Brain microvascular endothelial cell (primary cell): ENCODE measurements at regions not wholly inside any gene's neighbourhood (a gene's known extent, or its start where the extent isn't known, plus 50 kb on each side); places are given as distances from the start of the nearest gene placed in this dataset.

ENCODE experiments used
- DNase-seq: peaks from one replicate; pipeline ENCODE4 v3.0.0-alpha.2; 2020
- H3K27ac ChIP-seq: fragments of 250-450 bp; sonication (Bioruptor Pico); 2 replicates; pipeline ENCODE4 v1.5.1; 2020; ENCODE audit warnings: mild to moderate bottlenecking, moderate library complexity
- H3K27me3 ChIP-seq: fragments of 250-450 bp; sonication (Bioruptor Pico); replicated peaks from 2 replicates; pipeline ENCODE4 v1.5.1; 2020; ENCODE audit warnings: mild to moderate bottlenecking
- H3K36me3 ChIP-seq: fragments of 250-450 bp; sonication (Bioruptor Pico); replicated peaks from 2 replicates; pipeline ENCODE4 v1.5.1; 2020; ENCODE audit warnings: mild to moderate bottlenecking
- H3K4me3 ChIP-seq: 2 replicates; pipeline ENCODE4 v1.5.1; 2011; ENCODE audit warnings: low read depth, mild to moderate bottlenecking, control low read depth, low read length, moderate library complexity
- CTCF ChIP-seq: IDR thresholded peaks from 2 replicates; pipeline ENCODE4 v1.5.1; 2011; ENCODE audit warnings: low read depth, mild to moderate bottlenecking, moderate library complexity, low read length, control low read depth, inconsistent platforms; ENCODE audit errors: missing control alignments
- in situ Hi-C: cut with HindIII; loops from 2 replicates; pipeline ENCODE4 v1.10.0; 2017; ENCODE audit warnings: low sequenced_read_pairs, low pct_ligation_motif_present

GRCh38 chr2:234845602-234846590 lies 105.9 kb upstream of the SH3BP4 start:
- no peak for DNase-seq
- in situ Hi-C loops: no loop called here
- Histone ChIP-seq H3K36me3 (no peaks in the 10 kb centered on the region), H3K4me3 (no peak overlapping the region), H3K27ac (no peak overlapping the region), H3K27me3 (no peaks in the 10 kb centered on the region)
- TF ChIP-seq CTCF: no peak

DNA sequence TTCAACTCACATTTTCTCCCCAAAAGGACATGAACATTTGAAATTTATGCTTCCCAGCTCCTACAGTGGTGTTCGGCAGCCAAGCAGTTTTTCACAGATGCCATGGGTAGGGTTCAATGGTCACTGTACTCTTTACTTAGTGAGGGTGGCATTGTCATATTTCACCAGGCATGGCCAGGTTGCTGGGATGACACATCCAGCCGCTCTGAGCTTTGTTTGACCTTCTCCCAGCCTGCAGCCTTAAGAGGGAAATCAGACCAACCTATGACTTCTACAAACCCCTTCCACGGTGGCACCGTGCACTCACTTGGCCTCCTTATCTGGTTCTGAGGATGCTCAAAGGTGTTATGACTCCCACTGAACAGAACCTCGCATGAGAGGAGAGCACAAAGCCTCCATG lies 108.4 kb upstream of the SH3BP4 start:
- no peak overlapping the region for H3K4me3 ChIP-seq
- DNase-seq: no peak
- TF ChIP-seq CTCF: no peak
- H3K36me3 ChIP-seq: no peaks in the 10 kb centered on the region
- no peaks in the 10 kb centered on the region for H3K27me3 ChIP-seq
- in situ Hi-C loops: no loop called here
- H3K27ac ChIP-seq: no peak overlapping the region

DNA sequence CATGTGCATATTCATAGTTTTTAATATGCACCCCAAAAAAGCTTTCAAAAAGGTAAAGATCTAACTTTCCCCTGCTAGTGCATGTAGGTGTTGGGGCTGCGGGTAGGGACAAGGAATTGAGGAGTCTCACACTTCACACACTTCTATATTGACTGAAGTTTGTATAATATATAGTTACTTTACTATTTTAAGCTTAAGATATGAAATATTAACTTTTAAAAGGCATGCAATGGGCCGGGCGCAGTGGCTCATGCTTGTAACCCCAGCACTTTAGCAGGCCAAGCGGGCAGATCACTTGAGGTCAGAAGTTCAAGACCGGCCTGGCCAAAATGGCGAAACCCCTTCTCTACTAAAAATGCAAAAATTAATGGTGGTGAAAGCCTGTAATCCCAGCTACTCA lies 109.1 kb upstream of the SH3BP4 start:
- Histone ChIP-seq H3K27ac (no peak overlapping the region), H3K27me3 (no peaks in the 10 kb centered on the region), H3K4me3 (no peak overlapping the region), H3K36me3 (no peaks in the 10 kb centered on the region)
- no peak for DNase-seq
- TF ChIP-seq CTCF: no peak
- in situ Hi-C loops: no loop called here

DNA sequence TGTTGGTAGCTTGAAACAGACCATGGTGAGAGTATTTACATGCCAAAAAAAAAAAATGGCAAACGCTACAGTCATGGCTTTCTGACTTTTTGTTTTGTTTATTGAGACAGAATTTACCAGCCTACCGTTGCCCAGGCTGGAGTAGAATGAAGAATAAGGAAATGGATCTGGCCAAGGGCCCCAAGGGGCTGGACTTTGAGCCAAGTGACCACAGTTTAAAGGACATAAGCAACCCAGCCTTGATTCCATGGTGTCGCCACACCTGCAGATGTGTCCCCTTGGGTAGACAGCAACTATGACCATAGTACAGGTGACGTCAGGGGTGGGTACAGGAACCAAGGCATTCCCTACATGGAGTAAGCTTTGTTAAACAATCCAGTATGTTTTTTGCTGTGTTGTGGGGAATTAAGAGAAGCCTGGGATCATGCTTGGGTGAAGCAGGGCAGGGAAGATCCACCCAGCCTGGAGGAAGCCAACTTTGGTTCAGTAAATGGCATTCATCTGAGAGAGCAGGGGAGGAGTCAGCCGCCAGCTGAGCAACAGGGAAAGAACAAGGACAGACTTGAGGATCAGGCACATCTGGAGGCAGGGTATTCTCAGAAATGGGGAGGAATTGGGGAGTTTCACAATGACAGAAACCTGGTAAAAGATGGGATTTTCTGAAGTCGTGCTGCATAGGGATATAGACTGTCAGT lies 110.3 kb upstream of the SH3BP4 start:
- H3K27me3 ChIP-seq: no peaks in the 10 kb centered on the region
- H3K36me3 ChIP-seq: no peaks in the 10 kb centered on the region
- in situ Hi-C loops: no loop called here
- H3K4me3 ChIP-seq: no peak overlapping the region
- no peak for DNase-seq
- TF ChIP-seq CTCF: no peak
- H3K27ac ChIP-seq: no peak overlapping the region

GRCh38 chr2:234840336-234840735 lies 111.5 kb upstream of the SH3BP4 start:
- H3K27me3 ChIP-seq: no peaks in the 10 kb centered on the region
- DNase-seq: peak; percentile 97
- no peak for TF ChIP-seq CTCF
- H3K36me3 ChIP-seq: no peaks in the 10 kb centered on the region
- peak overlapping the region; percentile 47 for H3K27ac ChIP-seq
- in situ Hi-C loops: no loop called here
- H3K4me3 ChIP-seq: no peak overlapping the region
